MM.1S (cell line): ENCODE measurements at regions not wholly inside any gene's neighbourhood (a gene's known extent, or its start where the extent isn't known, plus 50 kb on each side); places are given as distances from the start of the nearest gene placed in this dataset.

Experiments
- DNase-seq: peaks from one replicate; pipeline ENCODE4 v3.0.0-alpha.2; 2015
- H2AFZ ChIP-seq: fragments of 300-600 bp; sonication (generic); 2 replicates; pipeline ENCODE4 v1.6.0; 2016; ENCODE audit warnings: antibody characterized with exemption, low read length
- H3F3A ChIP-seq: fragments of 300-600 bp; sonication (generic); 2 replicates; pipeline ENCODE4 v1.6.1; 2016; ENCODE audit warnings: mild to moderate bottlenecking, antibody characterized with exemption, low read length, moderate library complexity, mixed read lengths; ENCODE audit not compliant: insufficient read depth
- H3K27ac ChIP-seq: fragments of 300-600 bp; sonication (generic); 2 replicates; pipeline ENCODE4 v1.5.1; 2016; ENCODE audit warnings: mild to moderate bottlenecking, low read length
- H3K27me3 ChIP-seq: fragments of 300-600 bp; sonication (generic); replicated peaks from 2 replicates; pipeline ENCODE4 v1.6.0; 2016; ENCODE audit warnings: low read length; ENCODE audit not compliant: insufficient read depth
- H3K36me3 ChIP-seq: fragments of 300-600 bp; sonication (generic); replicated peaks from 2 replicates; pipeline ENCODE4 v1.6.1; 2016; ENCODE audit warnings: mild to moderate bottlenecking, low read length, mixed read lengths; ENCODE audit not compliant: insufficient read depth
- H3K4me1 ChIP-seq: fragments of 300-600 bp; sonication (generic); 2 replicates; pipeline ENCODE4 v1.6.1; 2016; ENCODE audit warnings: low read length, mixed read lengths
- H3K4me2 ChIP-seq: fragments of 300-600 bp; sonication (generic); 2 replicates; pipeline ENCODE4 v1.6.0; 2016; ENCODE audit warnings: low read depth, low read length
- H3K4me3 ChIP-seq: fragments of 300-600 bp; sonication (generic); 2 replicates; pipeline ENCODE4 v1.5.1; 2016; ENCODE audit warnings: low read length, mixed read lengths
- H3K79me2 ChIP-seq: fragments of 300-600 bp; sonication (generic); 2 replicates; pipeline ENCODE4 v1.6.1; 2016; ENCODE audit warnings: mixed run types, low read length, mixed read lengths
- H3K9ac ChIP-seq: fragments of 300-600 bp; sonication (generic); 2 replicates; pipeline ENCODE4 v1.6.1; 2016; ENCODE audit warnings: low read length, mixed read lengths
- H3K9me2 ChIP-seq: fragments of 300-600 bp; sonication (generic); replicated peaks from 2 replicates; pipeline ENCODE4 v1.6.1; 2016; ENCODE audit warnings: mild to moderate bottlenecking, low read length, mixed read lengths; ENCODE audit not compliant: insufficient read depth
- H3K9me3 ChIP-seq: fragments of 300-600 bp; sonication (generic); replicated peaks from 2 replicates; pipeline ENCODE4 v1.6.1; 2016; ENCODE audit warnings: mild to moderate bottlenecking, low read length, mixed read lengths; ENCODE audit not compliant: insufficient read depth
- H4K20me1 ChIP-seq: fragments of 300-600 bp; sonication (generic); 2 replicates; pipeline ENCODE4 v1.6.1; 2016; ENCODE audit warnings: mild to moderate bottlenecking, low read length, moderate library complexity, mixed read lengths; ENCODE audit not compliant: insufficient read depth
- EZH2 ChIP-seq: fragments of 300-600 bp; sonication (generic); optimal IDR thresholded peaks from 2 replicates; pipeline ENCODE3; 2017; ENCODE audit warnings: low read depth, mild to moderate bottlenecking, antibody characterized with exemption, low read length, mixed read lengths
- EZH2phosphoT487 ChIP-seq: fragments of 300-600 bp; sonication (generic); IDR thresholded peaks from 2 replicates; pipeline ENCODE4 v1.6.1; 2018; ENCODE audit warnings: antibody characterized with exemption, low read length
- TF ChIP-seq, protein P1 (sequence below): fragments of 300-600 bp; sonication (generic); IDR thresholded peaks from 2 replicates; pipeline ENCODE4 v1.5.1; 2016; ENCODE audit warnings: antibody characterized with exemption, low read length, mixed read lengths

DNA sequence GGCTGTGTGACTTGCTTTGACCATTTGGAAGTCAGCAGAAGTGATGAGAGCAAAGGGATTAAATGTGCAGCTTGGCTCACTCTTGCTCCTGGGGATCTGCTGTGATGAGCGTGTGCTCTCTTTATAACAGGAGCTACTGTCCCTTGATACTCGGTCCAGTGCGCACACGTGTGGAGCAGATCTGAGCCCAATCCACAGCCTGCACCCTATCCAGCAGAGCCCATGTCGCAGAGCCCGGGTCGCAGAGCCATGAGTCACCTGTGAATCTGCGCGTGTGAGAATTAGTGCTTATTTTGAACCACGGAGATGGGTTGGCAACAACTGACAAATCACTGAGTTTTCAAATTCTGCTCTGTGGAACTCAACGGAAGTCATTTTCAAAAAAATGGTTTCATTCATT is 291.0 kb upstream of the SULF2 start:
- Histone ChIP-seq H3K9me2 (no peaks in the 10 kb centered on the region), H3F3A (no peaks in the 10 kb centered on the region), H3K36me3 (no peaks in the 10 kb centered on the region), H2AFZ (no peak overlapping the region), H3K27ac (no peak overlapping the region), H3K4me2 (no peak overlapping the region), H4K20me1 (no peaks in the 10 kb centered on the region), H3K4me1 (no peaks in the 10 kb centered on the region), H3K9ac (no peak overlapping the region), H3K9me3 (no peaks in the 10 kb centered on the region), H3K4me3 (no peak overlapping the region), H3K79me2 (no peaks in the 10 kb centered on the region), H3K27me3 (no peaks in the 10 kb centered on the region)
- no peak for DNase-seq
- TF ChIP-seq EZH2phosphoT487 (no peak), EZH2 (no peak)
- TF ChIP-seq, protein P1, sequence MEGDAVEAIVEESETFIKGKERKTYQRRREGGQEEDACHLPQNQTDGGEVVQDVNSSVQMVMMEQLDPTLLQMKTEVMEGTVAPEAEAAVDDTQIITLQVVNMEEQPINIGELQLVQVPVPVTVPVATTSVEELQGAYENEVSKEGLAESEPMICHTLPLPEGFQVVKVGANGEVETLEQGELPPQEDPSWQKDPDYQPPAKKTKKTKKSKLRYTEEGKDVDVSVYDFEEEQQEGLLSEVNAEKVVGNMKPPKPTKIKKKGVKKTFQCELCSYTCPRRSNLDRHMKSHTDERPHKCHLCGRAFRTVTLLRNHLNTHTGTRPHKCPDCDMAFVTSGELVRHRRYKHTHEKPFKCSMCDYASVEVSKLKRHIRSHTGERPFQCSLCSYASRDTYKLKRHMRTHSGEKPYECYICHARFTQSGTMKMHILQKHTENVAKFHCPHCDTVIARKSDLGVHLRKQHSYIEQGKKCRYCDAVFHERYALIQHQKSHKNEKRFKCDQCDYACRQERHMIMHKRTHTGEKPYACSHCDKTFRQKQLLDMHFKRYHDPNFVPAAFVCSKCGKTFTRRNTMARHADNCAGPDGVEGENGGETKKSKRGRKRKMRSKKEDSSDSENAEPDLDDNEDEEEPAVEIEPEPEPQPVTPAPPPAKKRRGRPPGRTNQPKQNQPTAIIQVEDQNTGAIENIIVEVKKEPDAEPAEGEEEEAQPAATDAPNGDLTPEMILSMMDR: no peak

DNA sequence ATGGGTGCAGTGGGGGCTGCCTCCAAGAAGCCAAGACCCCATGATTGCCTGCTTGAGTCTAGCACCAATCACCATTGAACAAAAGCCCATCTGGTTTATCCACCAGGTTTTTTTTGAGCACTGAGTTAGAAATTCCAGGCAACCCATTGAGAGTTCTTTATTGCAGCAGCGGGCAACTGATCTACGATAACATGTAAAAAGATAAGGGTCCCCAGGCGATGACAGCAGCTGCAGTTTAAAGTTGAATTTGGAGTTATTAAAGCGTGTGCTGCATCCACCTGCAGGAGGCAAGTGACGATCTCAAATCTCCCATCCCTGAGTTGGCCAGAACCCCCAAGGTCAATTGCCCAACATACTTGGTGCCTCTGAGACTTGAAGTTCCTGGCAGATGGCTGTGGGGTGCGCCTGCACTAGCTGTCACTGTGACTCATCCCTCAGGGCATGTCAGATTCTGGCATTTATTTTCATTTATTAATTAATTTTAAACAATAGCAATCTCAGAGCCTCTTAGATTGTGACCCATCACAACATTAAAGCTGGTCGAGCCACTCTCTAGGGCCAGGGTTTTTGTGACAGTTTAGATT is 290.4 kb upstream of the SULF2 start:
- H3K9me3 ChIP-seq: no peaks in the 10 kb centered on the region
- H3F3A ChIP-seq: no peaks in the 10 kb centered on the region
- no peak for TF ChIP-seq EZH2
- no peak for TF ChIP-seq EZH2phosphoT487
- TF ChIP-seq, protein P1: no peak
- no peak overlapping the region for H2AFZ ChIP-seq
- no peak overlapping the region for H3K9ac ChIP-seq
- no peak overlapping the region for H3K4me2 ChIP-seq
- H4K20me1 ChIP-seq: no peaks in the 10 kb centered on the region
- H3K79me2 ChIP-seq: no peaks in the 10 kb centered on the region
- no peaks in the 10 kb centered on the region for H3K4me1 ChIP-seq
- no peaks in the 10 kb centered on the region for H3K27me3 ChIP-seq
- H3K4me3 ChIP-seq: no peak overlapping the region
- no peak overlapping the region for H3K27ac ChIP-seq
- H3K36me3 ChIP-seq: no peaks in the 10 kb centered on the region
- H3K9me2 ChIP-seq: no peaks in the 10 kb centered on the region
- no peak for DNase-seq

DNA sequence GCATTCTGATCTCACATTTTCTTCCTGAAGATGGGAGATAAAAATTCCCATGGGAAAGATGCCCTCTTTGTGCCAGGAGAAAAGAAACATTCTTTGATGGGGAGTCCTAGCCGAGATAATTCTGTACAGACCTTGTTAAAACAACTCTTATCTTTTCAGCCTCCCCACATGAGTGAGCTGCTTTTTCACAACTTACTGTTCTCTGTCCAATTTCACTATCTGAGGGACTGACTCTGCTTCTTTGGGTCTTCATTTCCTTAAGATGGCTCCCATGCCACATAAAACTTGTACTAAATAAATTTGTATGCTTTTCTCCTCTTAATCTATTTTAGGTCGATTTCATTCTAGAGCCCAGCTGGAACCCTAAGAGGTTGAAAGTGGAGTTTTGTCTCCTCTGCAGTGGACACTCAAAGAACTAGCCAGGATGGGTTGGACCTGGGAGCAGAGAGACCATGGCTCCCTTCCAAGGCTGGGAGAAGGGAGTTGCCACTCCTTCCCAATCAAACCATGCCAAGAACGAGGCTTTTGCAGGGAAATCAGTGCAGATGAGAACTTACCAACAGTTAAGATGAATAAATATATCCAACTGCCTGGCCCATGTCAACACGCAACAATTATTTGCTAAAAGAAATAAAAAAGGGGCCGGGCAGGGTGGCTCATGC is 285.8 kb upstream of the SULF2 start:
- Histone ChIP-seq H2AFZ (no peak overlapping the region), H3K4me1 (no peaks in the 10 kb centered on the region), H3F3A (no peaks in the 10 kb centered on the region), H3K9me2 (no peaks in the 10 kb centered on the region), H3K27me3 (no peaks in the 10 kb centered on the region), H3K9ac (no peak overlapping the region), H3K9me3 (no peaks in the 10 kb centered on the region), H3K4me2 (no peak overlapping the region), H4K20me1 (no peaks in the 10 kb centered on the region), H3K79me2 (no peaks in the 10 kb centered on the region), H3K27ac (no peak overlapping the region), H3K4me3 (no peak overlapping the region), H3K36me3 (no peaks in the 10 kb centered on the region)
- TF ChIP-seq EZH2 (no peak), EZH2phosphoT487 (no peak)
- TF ChIP-seq, protein P1: no peak
- no peak for DNase-seq
